Muscle layer of duodenum (tissue), 2 donors: ENCODE measurements at regions not wholly inside any gene's neighbourhood (a gene's known extent, or its start where the extent isn't known, plus 50 kb on each side); places are given as distances from the start of the nearest gene placed in this dataset.
"Not testable (repeated sequence)": the region's sequence is repeated elsewhere in the genome, so short reads cannot be mapped to it uniquely, and the experiment has no call there.

Source experiments
- H3K27ac ChIP-seq: one replicate; pipeline ENCODE4 v1.7.0; 2013; ENCODE audit warnings: mild to moderate bottlenecking, low read length
- H3K27me3 ChIP-seq: one replicate; pipeline ENCODE4 v1.7.0; 2013; ENCODE audit warnings: low read depth, mild to moderate bottlenecking, control low read depth, low read length
- H3K36me3 ChIP-seq, 2 donors: one replicate each; pipeline ENCODE4 v1.7.0; 2013; ENCODE audit warnings: low read length in 2 of 2, control low read depth in 1 of 2, mild to moderate bottlenecking in 1 of 2; ENCODE audit not compliant: insufficient read depth in 2 of 2, control insufficient read depth in 1 of 2
- H3K4me1 ChIP-seq, 2 donors: one replicate each; pipeline ENCODE4 v1.7.0; 2013; ENCODE audit warnings: low read length in 2 of 2, mild to moderate bottlenecking in 2 of 2, control low read depth in 1 of 2, moderate library complexity in 1 of 2; ENCODE audit not compliant: insufficient read depth in 2 of 2, control insufficient read depth in 1 of 2
- H3K4me3 ChIP-seq, 2 donors: one replicate each; pipeline ENCODE4 v1.7.0; 2013; ENCODE audit warnings: low read length in 2 of 2, low read depth in 1 of 2, mild to moderate bottlenecking in 1 of 2
- H3K9me3 ChIP-seq, 2 donors: one replicate each; pipeline ENCODE4 v1.7.0; 2013; ENCODE audit warnings: low read length in 2 of 2, control low read depth in 1 of 2, mild to moderate bottlenecking in 1 of 2; ENCODE audit not compliant: control insufficient read depth in 1 of 2
- donor health status: healthy.

GRCh38 chr1:149841597-149842238, 57.6 kb upstream of the BOLA1 start:
- not testable (repeated sequence) for H3K9me3 ChIP-seq, H3K4me3 ChIP-seq, H3K36me3 ChIP-seq, H3K27me3 ChIP-seq, H3K27ac ChIP-seq
- peaks cover 13 to 19% of the 10 kb centered on the region in 2 donors for H3K4me1 ChIP-seq

GRCh38 chr1:149842458-149843064, 56.8 kb upstream of the BOLA1 start:
- not testable (repeated sequence) for H3K9me3 ChIP-seq, H3K27ac ChIP-seq, H3K27me3 ChIP-seq, H3K4me3 ChIP-seq, H3K36me3 ChIP-seq
- peaks cover 13 to 19% of the 10 kb centered on the region in 2 donors for H3K4me1 ChIP-seq

- Histone ChIP-seq H3K27me3 (no peaks in the 10 kb centered on the region), H3K36me3 (no peaks in the 10 kb centered on the region), H3K4me1 (peaks cover 13 to 19% of the 10 kb centered on the region in 2 donors), H3K27ac (peak overlapping the region; percentile 94), H3K4me3 (peak overlapping the region; percentile 60 to 81), H3K9me3 (no peaks in the 10 kb centered on the region)
Measured at GRCh38 chr1:149843431-149844041, 55.8 kb upstream of the BOLA1 start.

DNA sequence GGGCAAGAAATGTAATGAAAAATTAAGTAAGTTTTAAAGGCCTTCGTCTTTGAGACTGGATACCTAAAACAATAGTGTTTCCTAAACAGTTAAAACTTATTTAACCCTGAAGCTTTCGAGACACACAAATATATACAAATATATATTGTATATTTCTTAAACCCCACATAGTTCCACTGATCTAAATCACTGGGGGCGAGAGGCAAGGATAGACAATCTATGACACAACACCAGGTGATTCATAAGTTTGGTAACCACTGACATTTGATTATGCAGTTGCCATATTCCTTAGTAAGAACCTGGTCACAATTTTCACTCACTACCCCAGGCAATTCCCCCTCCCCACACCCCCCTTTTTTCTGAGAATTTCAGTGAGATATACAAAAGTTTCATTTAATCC, 55.3 kb upstream of the BOLA1 start:
- peak overlapping the region; percentile 94 for H3K27ac ChIP-seq
- H3K36me3 ChIP-seq: no peaks in the 10 kb centered on the region
- H3K9me3 ChIP-seq: no peaks in the 10 kb centered on the region
- peak overlapping the region; percentile 60 to 81 for H3K4me3 ChIP-seq
- H3K4me1 ChIP-seq: peaks cover 16 to 23% of the 10 kb centered on the region in 2 donors
- no peaks in the 10 kb centered on the region for H3K27me3 ChIP-seq

- no peaks in the 10 kb centered on the region for H3K27me3 ChIP-seq
- peaks cover 22 to 29% of the 10 kb centered on the region in 2 donors for H3K4me1 ChIP-seq
- no peaks in the 10 kb centered on the region for H3K9me3 ChIP-seq
- H3K27ac ChIP-seq: peak overlapping the region; percentile 19
- H3K36me3 ChIP-seq: no peaks in the 10 kb centered on the region
- peak overlapping the region in 1 of 2 donors; percentile 26 for H3K4me3 ChIP-seq
Measured at GRCh38 chr1:149844650-149845255, 54.6 kb upstream of the BOLA1 start.

GRCh38 chr1:149845416-149845815, 54.0 kb upstream of the BOLA1 start:
- no peaks in the 10 kb centered on the region for H3K9me3 ChIP-seq
- peaks cover 25 to 32% of the 10 kb centered on the region in 2 donors for H3K4me1 ChIP-seq
- no peak overlapping the region for H3K4me3 ChIP-seq
- no peaks in the 10 kb centered on the region for H3K27me3 ChIP-seq
- no peak overlapping the region for H3K27ac ChIP-seq
- no peaks in the 10 kb centered on the region for H3K36me3 ChIP-seq

DNA sequence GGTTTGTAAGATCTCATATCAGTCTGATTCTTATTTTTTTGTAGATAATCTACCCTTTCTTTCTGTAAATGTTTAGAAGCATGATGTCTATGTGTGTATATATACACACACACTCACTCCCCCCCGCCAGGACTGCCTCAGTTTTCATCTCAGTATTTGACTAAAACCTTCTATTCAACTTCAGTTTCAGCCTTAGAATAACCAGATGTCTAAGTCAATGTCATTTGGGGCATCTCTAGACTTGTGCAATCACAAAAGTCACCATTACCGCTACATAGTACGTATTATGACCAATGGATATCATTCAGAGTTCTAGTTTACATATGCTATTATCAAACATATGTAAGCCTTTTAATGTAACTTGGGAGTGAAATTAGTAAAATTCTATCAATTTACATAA, 53.3 kb upstream of the BOLA1 start:
- H3K9me3 ChIP-seq: no peaks in the 10 kb centered on the region
- no peak overlapping the region for H3K27ac ChIP-seq
- H3K27me3 ChIP-seq: no peaks in the 10 kb centered on the region
- H3K36me3 ChIP-seq: no peaks in the 10 kb centered on the region
- no peak overlapping the region for H3K4me3 ChIP-seq
- peaks cover 25 to 32% of the 10 kb centered on the region in 2 donors for H3K4me1 ChIP-seq

- Histone ChIP-seq H3K4me3 (no peak overlapping the region), H3K9me3 (no peaks in the 10 kb centered on the region), H3K27ac (no peak overlapping the region), H3K27me3 (no peaks in the 10 kb centered on the region), H3K4me1 (peaks cover 25 to 32% of the 10 kb centered on the region in 2 donors), H3K36me3 (no peaks in the 10 kb centered on the region)
Measured at GRCh38 chr1:149846593-149847466, 52.5 kb upstream of the BOLA1 start.

DNA sequence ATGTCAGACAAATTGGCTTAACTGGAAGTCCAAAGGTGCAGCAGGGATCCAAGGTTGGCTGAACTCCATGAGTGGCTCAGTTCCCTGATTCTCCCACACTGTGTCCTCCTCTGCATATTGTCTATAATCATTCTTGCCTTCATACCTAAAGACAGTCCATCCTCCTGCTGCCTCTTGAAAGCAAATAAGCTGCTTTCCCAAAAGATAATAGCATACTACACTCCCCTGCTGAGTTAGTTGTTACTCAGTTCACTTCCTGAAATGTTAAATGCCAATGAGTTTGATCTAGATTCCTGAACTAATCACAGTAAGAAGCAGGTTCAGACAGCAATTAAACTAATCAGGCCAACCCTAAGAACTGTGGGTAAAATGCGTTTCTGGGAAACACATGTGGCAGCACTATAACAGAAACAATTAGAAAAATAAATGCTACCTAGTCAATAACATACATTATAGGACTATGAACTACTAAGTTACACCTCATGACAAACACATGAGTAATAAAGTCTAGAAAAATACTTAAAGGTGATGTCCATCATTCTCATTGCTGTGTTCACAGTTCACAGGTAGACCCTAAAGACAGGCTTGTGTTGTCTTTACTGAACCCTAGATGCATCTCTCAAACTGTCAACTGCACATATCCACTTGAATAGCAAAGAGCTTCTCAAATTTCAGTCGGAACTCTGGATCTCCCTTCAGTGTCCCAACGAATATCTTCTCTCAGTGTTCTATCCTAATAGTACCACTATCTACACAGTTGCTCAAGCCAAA, 50.8 kb upstream of the BOLA1 start:
- H3K9me3 ChIP-seq: no peaks in the 10 kb centered on the region
- no peaks in the 10 kb centered on the region for H3K27me3 ChIP-seq
- H3K27ac ChIP-seq: peak overlapping the region; percentile 41
- peak overlapping the region; percentile 56 to 82 for H3K4me3 ChIP-seq
- H3K36me3 ChIP-seq: no peaks in the 10 kb centered on the region
- H3K4me1 ChIP-seq: peaks cover 25 to 32% of the 10 kb centered on the region in 2 donors

DNA sequence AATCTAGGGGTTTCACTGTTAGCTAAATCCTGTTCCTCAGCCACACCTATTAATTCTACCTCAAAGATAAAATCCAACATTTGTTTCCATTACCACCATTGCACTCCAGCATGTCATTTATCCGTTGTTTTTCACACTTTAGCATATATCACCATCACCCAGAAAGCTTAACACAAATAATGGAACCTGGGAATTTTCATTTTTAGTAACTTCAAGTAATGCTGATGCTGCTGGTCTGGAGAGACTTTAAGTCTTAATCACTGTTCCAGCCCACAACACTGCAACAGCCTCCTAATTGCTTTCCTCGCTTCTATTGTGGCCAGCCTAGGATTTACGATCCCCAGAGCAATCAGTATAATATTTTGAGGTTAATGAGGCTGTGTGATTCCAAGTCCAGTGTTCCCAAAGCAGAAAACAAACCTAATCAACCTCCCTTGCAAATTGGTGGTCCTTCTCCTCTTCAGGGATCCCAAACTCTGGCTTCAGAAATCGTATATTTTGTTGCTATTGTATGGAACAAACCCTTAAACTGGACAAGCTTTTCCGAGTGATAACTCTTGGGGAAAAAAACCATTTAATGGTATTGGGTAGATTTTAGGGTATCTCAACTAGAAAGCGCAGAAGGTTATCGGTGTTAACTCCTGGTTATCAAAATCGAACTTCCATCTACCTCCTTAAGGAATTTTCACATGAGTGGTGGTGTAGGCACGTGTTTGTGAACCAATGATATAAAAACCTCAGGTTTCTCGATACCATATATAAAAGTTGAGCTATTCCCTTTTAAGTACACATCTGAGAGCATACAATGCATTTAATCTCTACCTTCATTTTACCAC, 50.0 kb upstream of the BOLA1 start:
- H3K36me3 ChIP-seq: no peaks in the 10 kb centered on the region
- H3K27me3 ChIP-seq: no peaks in the 10 kb centered on the region
- peak overlapping the region; percentile 96 for H3K27ac ChIP-seq
- peak overlapping the region; percentile 56 to 82 for H3K4me3 ChIP-seq
- H3K9me3 ChIP-seq: no peaks in the 10 kb centered on the region
- peaks cover 21 to 24% of the 10 kb centered on the region in 2 donors for H3K4me1 ChIP-seq
